Activated naive CD4-positive, alpha-beta T cell treated with anti-CD3 and anti-CD28 coated beads for 36 hours (primary cell): ENCODE measurements at regions not wholly inside any gene's neighbourhood (a gene's known extent, or its start where the extent isn't known, plus 50 kb on each side); places are given as distances from the start of the nearest gene placed in this dataset.
"Not testable (repeated sequence)": the region's sequence is repeated elsewhere in the genome, so short reads cannot be mapped to it uniquely, and the experiment has no call there.

Source experiments
- CTCF ChIA-PET: fragments of 350-600 bp; sonication (Branson Sonifier 250); formaldehyde crosslinking; loops from one replicate; lab custom pipeline; 2021; ENCODE audit warnings: antibody characterized with exemption; lab: Charles Lee
- DNase-seq: peaks from one replicate; pipeline ENCODE4 v3.0.0-alpha.2; 2020
- H3K27ac Mint-ChIP-seq: one replicate; pipeline ENCODE4 v1.8.0; 2021; ENCODE audit warnings: mild to moderate bottlenecking, mixed read lengths
- H3K27me3 Mint-ChIP-seq: one replicate; pipeline ENCODE4 v1.8.0; 2021; ENCODE audit warnings: low read depth, mixed read lengths
- H3K36me3 Mint-ChIP-seq: one replicate; pipeline ENCODE4 v1.8.0; 2021; ENCODE audit warnings: low read depth, mixed read lengths
- H3K4me1 Mint-ChIP-seq: one replicate; pipeline ENCODE4 v1.8.0; 2021; ENCODE audit warnings: low read depth, mixed read lengths
- H3K4me3 Mint-ChIP-seq: one replicate; pipeline ENCODE4 v1.8.0; 2021; ENCODE audit warnings: mild to moderate bottlenecking, moderate library complexity, mixed read lengths
- H3K9me3 Mint-ChIP-seq: one replicate; pipeline ENCODE4 v1.8.0; 2021; ENCODE audit warnings: mixed read lengths
- intact Hi-C: fragments of 100-400 bp; cut with micrococcal nuclease; formaldehyde crosslinking; loops from one replicate; pipeline ENCODE4 v1.15.1; 2023

- H3K9me3 Mint-ChIP-seq = no peaks in the 10 kb centered on the region
- no peak overlapping the region for H3K27ac Mint-ChIP-seq
- CTCF ChIA-PET = interaction anchor here (0.8 kb wide), 1 partner anchor 152 kb away, joined by 4 read pairs; no protein-coding TSS in a partner anchor
- H3K36me3 Mint-ChIP-seq = no peaks in the 10 kb centered on the region
- H3K4me3 Mint-ChIP-seq = no peak overlapping the region
- H3K27me3 Mint-ChIP-seq = peaks cover 6% of the 10 kb centered on the region
- DNase-seq = no peak
- no peaks in the 10 kb centered on the region for H3K4me1 Mint-ChIP-seq
- intact Hi-C loops = no loop called here
These were observed 345.7 kb upstream of the MAF start for GRCh38 chr16:79946252-79946651.

GRCh38 chr16:79943736-79944135 lies 343.2 kb upstream of the MAF start:
- no peak overlapping the region for H3K27ac Mint-ChIP-seq
- intact Hi-C loops = no loop called here
- no peak overlapping the region for H3K4me3 Mint-ChIP-seq
- peaks cover 3% of the 10 kb centered on the region for H3K27me3 Mint-ChIP-seq
- no peaks in the 10 kb centered on the region for H3K9me3 Mint-ChIP-seq
- DNase-seq = no peak
- no peaks in the 10 kb centered on the region for H3K4me1 Mint-ChIP-seq
- no peaks in the 10 kb centered on the region for H3K36me3 Mint-ChIP-seq
- CTCF ChIA-PET = no interaction called here

GRCh38 chr16:79938575-79938974 lies 338.0 kb upstream of the MAF start:
- intact Hi-C loops = no loop called here
- Mint-ChIP-seq H3K27me3 (peaks cover 2% of the 10 kb centered on the region), H3K9me3 (no peaks in the 10 kb centered on the region)

GRCh38 chr16:79937671-79938070 lies 337.1 kb upstream of the MAF start:
- H3K4me1 Mint-ChIP-seq, H3K36me3 Mint-ChIP-seq, DNase-seq, H3K4me3 Mint-ChIP-seq, H3K27ac Mint-ChIP-seq, H3K9me3 Mint-ChIP-seq, intact Hi-C loops, H3K27me3 Mint-ChIP-seq: not testable (repeated sequence)
- CTCF ChIA-PET = interaction anchor here (0.6 kb wide), 1 partner anchor 37 kb away, joined by 4 read pairs; no protein-coding TSS in a partner anchor

More at GRCh38 chr16:79938575-79938974, 338.0 kb upstream of the MAF start:
- Mint-ChIP-seq H3K36me3 (no peaks in the 10 kb centered on the region), H3K4me3 (no peak overlapping the region), H3K4me1 (no peaks in the 10 kb centered on the region), H3K27ac (no peak overlapping the region)
- no peak for DNase-seq
- CTCF ChIA-PET = interaction anchor here (0.6 kb wide), 1 partner anchor 480 kb away, joined by 3 read pairs; no protein-coding TSS in a partner anchor

GRCh38 chr16:79933603-79934002 lies 333.1 kb upstream of the MAF start:
- peaks cover 2% of the 10 kb centered on the region for H3K27me3 Mint-ChIP-seq
- H3K36me3 Mint-ChIP-seq = no peaks in the 10 kb centered on the region
- H3K27ac Mint-ChIP-seq = no peak overlapping the region
- intact Hi-C loops = no loop called here
- H3K4me3 Mint-ChIP-seq = no peak overlapping the region
- CTCF ChIA-PET = no interaction called here
- no peaks in the 10 kb centered on the region for H3K4me1 Mint-ChIP-seq
- no peaks in the 10 kb centered on the region for H3K9me3 Mint-ChIP-seq
- DNase-seq = no peak

GRCh38 chr16:79932572-79932971 lies 332.0 kb upstream of the MAF start:
- Mint-ChIP-seq H3K27ac (no peak overlapping the region), H3K36me3 (no peaks in the 10 kb centered on the region), H3K9me3 (no peaks in the 10 kb centered on the region), H3K4me3 (no peak overlapping the region), H3K27me3 (no peaks in the 10 kb centered on the region), H3K4me1 (no peaks in the 10 kb centered on the region)
- intact Hi-C loops = no loop called here
- CTCF ChIA-PET = no interaction called here
- DNase-seq = no peak

- no peaks in the 10 kb centered on the region for H3K9me3 Mint-ChIP-seq
- H3K4me1 Mint-ChIP-seq = no peaks in the 10 kb centered on the region
- intact Hi-C loops = no loop called here
- DNase-seq = no peak
- no peak overlapping the region for H3K4me3 Mint-ChIP-seq
- H3K27ac Mint-ChIP-seq = no peak overlapping the region
- no peaks in the 10 kb centered on the region for H3K36me3 Mint-ChIP-seq
- CTCF ChIA-PET = no interaction called here
- no peaks in the 10 kb centered on the region for H3K27me3 Mint-ChIP-seq
These were observed 331.2 kb upstream of the MAF start for GRCh38 chr16:79931721-79932120.

- DNase-seq = no peak
- H3K4me1 Mint-ChIP-seq = no peaks in the 10 kb centered on the region
- no peak overlapping the region for H3K4me3 Mint-ChIP-seq
- intact Hi-C loops = no loop called here
- H3K9me3 Mint-ChIP-seq = no peaks in the 10 kb centered on the region
- no peaks in the 10 kb centered on the region for H3K27me3 Mint-ChIP-seq
- CTCF ChIA-PET = no interaction called here
- H3K36me3 Mint-ChIP-seq = no peaks in the 10 kb centered on the region
- H3K27ac Mint-ChIP-seq = no peak overlapping the region
These were observed 328.9 kb upstream of the MAF start for GRCh38 chr16:79929260-79929965.

GRCh38 chr16:79928142-79928873 lies 327.8 kb upstream of the MAF start:
- H3K9me3 Mint-ChIP-seq = no peaks in the 10 kb centered on the region
- H3K4me1 Mint-ChIP-seq = no peaks in the 10 kb centered on the region
- intact Hi-C loops = no loop called here
- CTCF ChIA-PET = no interaction called here
- H3K27ac Mint-ChIP-seq = no peak overlapping the region
- no peaks in the 10 kb centered on the region for H3K27me3 Mint-ChIP-seq
- no peak for DNase-seq
- H3K36me3 Mint-ChIP-seq = no peaks in the 10 kb centered on the region
- H3K4me3 Mint-ChIP-seq = no peak overlapping the region

GRCh38 chr16:79926451-79927205 lies 326.1 kb upstream of the MAF start:
- no peaks in the 10 kb centered on the region for H3K4me1 Mint-ChIP-seq
- H3K4me3 Mint-ChIP-seq = no peak overlapping the region
- DNase-seq = no peak
- H3K27ac Mint-ChIP-seq = no peak overlapping the region
- no peaks in the 10 kb centered on the region for H3K36me3 Mint-ChIP-seq
- CTCF ChIA-PET = interaction anchor here (0.6 kb wide), 1 partner anchor 10 kb away, joined by 3 read pairs; no protein-coding TSS in a partner anchor
- no peaks in the 10 kb centered on the region for H3K27me3 Mint-ChIP-seq
- intact Hi-C loops = no loop called here
- no peaks in the 10 kb centered on the region for H3K9me3 Mint-ChIP-seq

GRCh38 chr16:79923431-79923830 lies 322.9 kb upstream of the MAF start:
- Mint-ChIP-seq H3K4me3 (no peak overlapping the region), H3K9me3 (no peaks in the 10 kb centered on the region), H3K27me3 (no peaks in the 10 kb centered on the region), H3K4me1 (no peaks in the 10 kb centered on the region), H3K36me3 (no peaks in the 10 kb centered on the region), H3K27ac (no peak overlapping the region)
- no peak for DNase-seq
- intact Hi-C loops = no loop called here
- CTCF ChIA-PET = no interaction called here

- intact Hi-C loops = no loop called here
- DNase-seq = no peak
- no peaks in the 10 kb centered on the region for H3K36me3 Mint-ChIP-seq
- H3K27me3 Mint-ChIP-seq = no peaks in the 10 kb centered on the region
- H3K27ac Mint-ChIP-seq = no peak overlapping the region
- H3K9me3 Mint-ChIP-seq = no peaks in the 10 kb centered on the region
- no peak overlapping the region for H3K4me3 Mint-ChIP-seq
- CTCF ChIA-PET = no interaction called here
- no peaks in the 10 kb centered on the region for H3K4me1 Mint-ChIP-seq
These were observed 320.1 kb upstream of the MAF start for GRCh38 chr16:79920685-79921084.
